H1 (cell line): ENCODE measurements at regions not wholly inside any gene's neighbourhood (a gene's known extent, or its start where the extent isn't known, plus 50 kb on each side); places are given as distances from the start of the nearest gene placed in this dataset.

Experiments
- CTCF ChIA-PET: fragments of 300-600 bp; sonication (Branson Sonifier 250); formaldehyde crosslinking; loops from one replicate; lab custom pipeline; 2021; ENCODE audit not compliant: partially characterized antibody; lab: Charles Lee
- POLR2A ChIA-PET: fragments of 300-600 bp; sonication (Branson Sonifier 250); formaldehyde crosslinking; loops from one replicate; lab custom pipeline; 2021; ENCODE audit warnings: inconsistent platforms; ENCODE audit not compliant: partially characterized antibody; lab: Charles Lee
- DNase-seq, 2 experiments: peaks; one replicate each; pipeline versions ENCODE4 v3.0.0 to v3.0.0-alpha.2; 2010 to 2022; ENCODE audit warnings: low spot score in 2 of 2, low read depth in 1 of 2, mixed read lengths in 1 of 2
- FAIRE-seq: peaks from 2 replicates; lab custom pipeline; 2011; peaks lifted over from hg19 to GRCh38; lab: Jason Lieb, UNC
- H2AFZ ChIP-seq: 2 replicates; pipeline ENCODE4 v1.8.1; 2012; ENCODE audit warnings: low read length, inconsistent platforms
- H2AK5ac ChIP-seq: 2 replicates; pipeline ENCODE4 v1.6.1; 2013; ENCODE audit warnings: low read depth, low read length
- H2BK120ac ChIP-seq: replicated peaks from 2 replicates; pipeline ENCODE3; 2013; ENCODE audit warnings: low read depth, low read length, inconsistent platforms
- H2BK12ac ChIP-seq: 2 replicates; pipeline ENCODE4 v1.6.1; 2013; ENCODE audit warnings: low read depth, low read length
- H2BK15ac ChIP-seq: 2 replicates; pipeline ENCODE4 v1.6.1; 2013; ENCODE audit warnings: low read length
- H2BK20ac ChIP-seq: 2 replicates; pipeline ENCODE4 v1.6.1; 2013; ENCODE audit warnings: low read length
- H2BK5ac ChIP-seq: 2 replicates; pipeline ENCODE4 v1.6.1; 2013; ENCODE audit warnings: low read depth, low read length
- H3K14ac ChIP-seq: 2 replicates; pipeline ENCODE4 v1.6.1; 2013; ENCODE audit warnings: inconsistent platforms; ENCODE audit not compliant: insufficient read length
- H3K18ac ChIP-seq: 2 replicates; pipeline ENCODE4 v1.6.1; 2013; ENCODE audit warnings: low read length; ENCODE audit errors: extremely low read depth
- H3K23ac ChIP-seq: 2 replicates; pipeline ENCODE4 v1.6.1; 2013; ENCODE audit warnings: inconsistent platforms; ENCODE audit not compliant: insufficient read length
- H3K23me2 ChIP-seq: 2 replicates; pipeline ENCODE4 v1.6.1; 2013; ENCODE audit warnings: low read depth, low read length
- H3K27ac ChIP-seq: 2 replicates; pipeline ENCODE4 v1.6.1; 2011; ENCODE audit warnings: low read depth, low read length, inconsistent platforms
- H3K27me3 ChIP-seq, 4 experiments: replicated peaks in 1 of 4; 1 replicate in 1 of 4; 2 replicates in 3 of 4; pipeline versions ENCODE4 v1.6.1 to v1.8.1; 2011 to 2013; ENCODE audit warnings: low read length in 3 of 4, mild to moderate bottlenecking in 3 of 4, inconsistent platforms in 2 of 4, mixed read lengths in 2 of 4, moderate library complexity in 1 of 4; ENCODE audit not compliant: control insufficient read depth in 3 of 4, insufficient read depth in 3 of 4; ENCODE audit errors: extremely low read depth in 1 of 4
- H3K36me3 ChIP-seq, 4 experiments: 2 replicates each; pipeline versions ENCODE4 v1.6.1 to v1.8.1; 2011 to 2013; ENCODE audit warnings: mild to moderate bottlenecking in 4 of 4, low read length in 3 of 4, moderate library complexity in 2 of 4, control low read depth in 1 of 4, inconsistent platforms in 1 of 4; ENCODE audit not compliant: insufficient read depth in 4 of 4, control insufficient read depth in 2 of 4
- H3K4ac ChIP-seq: replicated peaks from 2 replicates; pipeline ENCODE3; 2013; ENCODE audit warnings: low read length, low read depth, mixed read lengths, inconsistent platforms; ENCODE audit not compliant: insufficient read length
- H3K4me1 ChIP-seq, 4 experiments: replicated peaks in 1 of 4; 1 replicate in 1 of 4; 2 replicates in 3 of 4; pipeline versions ENCODE4 v1.6.1 to v1.8.1; 2011 to 2013; ENCODE audit warnings: low read length in 3 of 4, inconsistent platforms in 2 of 4, mixed read lengths in 1 of 4; ENCODE audit not compliant: insufficient read depth in 4 of 4, control insufficient read depth in 3 of 4
- H3K4me2 ChIP-seq, 2 experiments: 2 replicates each; pipeline versions ENCODE4 v1.6.1 to v1.8.1; 2011 to 2013; ENCODE audit warnings: low read depth in 2 of 2, low read length in 2 of 2, control low read depth in 1 of 2, inconsistent platforms in 1 of 2, mild to moderate bottlenecking in 1 of 2; ENCODE audit not compliant: insufficient read depth in 1 of 2
- H3K4me3 ChIP-seq, 4 experiments: fragments of 200-600, 300-600 bp in 1 of 4; sonication (generic), shearing (Covaris generic), sonication (Bioruptor Twin) in 1 of 4; 2 replicates each; pipeline versions ENCODE4 v1.5.1 to v1.8.1; 2011 to 2016; ENCODE audit warnings: low read length in 4 of 4, low read depth in 3 of 4, control low read depth in 2 of 4, inconsistent platforms in 2 of 4, mild to moderate bottlenecking in 2 of 4, mixed read lengths in 1 of 4, moderate library complexity in 1 of 4; ENCODE audit not compliant: insufficient read depth in 2 of 4; ENCODE audit errors: extremely low read depth in 1 of 4
- H3K56ac ChIP-seq: replicated peaks from 2 replicates; pipeline ENCODE3; 2013; ENCODE audit warnings: low read depth, mild to moderate bottlenecking, mixed read lengths, low read length, inconsistent platforms; ENCODE audit not compliant: insufficient read length
- H3K79me1 ChIP-seq: 2 replicates; pipeline ENCODE4 v1.6.1; 2013; ENCODE audit warnings: low read depth, low read length, control low read depth
- H3K79me2 ChIP-seq, 2 experiments: 2 replicates each; pipeline versions ENCODE4 v1.6.1 to v1.8.1; 2012 to 2013; ENCODE audit warnings: low read length in 2 of 2, mild to moderate bottlenecking in 2 of 2, inconsistent platforms in 1 of 2; ENCODE audit not compliant: insufficient read depth in 2 of 2, control insufficient read depth in 1 of 2
- H3K9ac ChIP-seq, 4 experiments: replicated peaks in 1 of 4; 1 replicate in 1 of 4; 2 replicates in 3 of 4; pipeline versions ENCODE4 v1.6.1 to v1.8.1; 2011 to 2013; ENCODE audit warnings: low read depth in 3 of 4, low read length in 3 of 4, control low read depth in 2 of 4, mild to moderate bottlenecking in 2 of 4, moderate library complexity in 2 of 4, inconsistent platforms in 1 of 4; ENCODE audit errors: extremely low read depth in 1 of 4
- H3K9me3 ChIP-seq, 2 experiments: 2 replicates each; pipeline versions ENCODE4 v1.6.1 to v1.8.1; 2012 to 2013; ENCODE audit warnings: mild to moderate bottlenecking in 2 of 2, moderate library complexity in 2 of 2, control low read depth in 1 of 2, inconsistent platforms in 1 of 2, low read depth in 1 of 2, low read length in 1 of 2, mixed read lengths in 1 of 2; ENCODE audit not compliant: insufficient read depth in 2 of 2
- H4K20me1 ChIP-seq, 2 experiments: replicated peaks in 1 of 2; 2 replicates each; pipeline versions ENCODE3 to v1.8.1; 2011 to 2013; ENCODE audit warnings: inconsistent platforms in 2 of 2, low read length in 2 of 2, mild to moderate bottlenecking in 1 of 2; ENCODE audit not compliant: insufficient read depth in 2 of 2, control insufficient read depth in 1 of 2
- H4K5ac ChIP-seq: 2 replicates; pipeline ENCODE4 v1.6.1; 2013; ENCODE audit warnings: low read length, low read depth, mixed read lengths, inconsistent platforms; ENCODE audit not compliant: insufficient read length
- H4K8ac ChIP-seq: 2 replicates; pipeline ENCODE4 v1.8.0; 2013; ENCODE audit warnings: mild to moderate bottlenecking, moderate library complexity, low read length, inconsistent platforms; ENCODE audit not compliant: insufficient read depth; ENCODE audit errors: extremely low read depth
- H4K91ac ChIP-seq: replicated peaks from 2 replicates; pipeline ENCODE3; 2013; ENCODE audit warnings: low read length, mixed read lengths, inconsistent platforms; ENCODE audit not compliant: insufficient read length
- BCL11A ChIP-seq, 2 experiments: IDR thresholded peaks; one replicate each; pipeline ENCODE4 v1.6.1; 2011; ENCODE audit warnings: low read depth in 2 of 2, low read length in 2 of 2, mild to moderate bottlenecking in 2 of 2
- BRCA1 ChIP-seq: IDR thresholded peaks from 2 replicates; pipeline ENCODE4 v1.6.1; 2012; ENCODE audit warnings: low read depth, low read length, improper control_type of control experiment
- HDAC2 ChIP-seq, 2 experiments: fragments of 300-600 bp in 1 of 2; sonication (generic) in 1 of 2; IDR thresholded peaks; 2 replicates each; pipeline ENCODE4 v1.6.1; 2011 to 2012; ENCODE audit warnings: low read depth in 2 of 2, low read length in 2 of 2, mild to moderate bottlenecking in 2 of 2, moderate library complexity in 2 of 2, borderline replicate concordance in 1 of 2, inconsistent platforms in 1 of 2
- HDAC6 ChIP-seq: IDR thresholded peaks from one replicate; pipeline ENCODE4 v1.7.1; 2012; ENCODE audit warnings: low read depth, mild to moderate bottlenecking, inconsistent platforms, low read length, moderate library complexity
- JUN ChIP-seq: IDR thresholded peaks from 2 replicates; pipeline ENCODE4 v1.6.1; 2011; ENCODE audit warnings: low read depth, mild to moderate bottlenecking, improper control_type of control experiment, low read length
- KDM5A ChIP-seq: fragments of 200-600 bp; IDR thresholded peaks from 2 replicates; pipeline ENCODE4 v1.7.1; 2012; ENCODE audit warnings: mild to moderate bottlenecking, low read length, inconsistent platforms, mixed read lengths
- MAFK ChIP-seq: IDR thresholded peaks from 2 replicates; pipeline ENCODE4 v1.6.1; 2012; ENCODE audit warnings: low read depth, mild to moderate bottlenecking, improper control_type of control experiment, low read length
- RNF2 ChIP-seq: fragments of 200-900, 300-1000 bp; sonication (generic); IDR thresholded peaks from 2 replicates; pipeline ENCODE4 v1.7.1; 2016; ENCODE audit warnings: borderline replicate concordance, low read depth, mild to moderate bottlenecking, antibody characterized with exemption, low read length; ENCODE audit not compliant: poor library complexity, severe bottlenecking; ENCODE audit errors: missing control alignments
- SP1 ChIP-seq: IDR thresholded peaks from 2 replicates; pipeline ENCODE4 v1.6.1; 2011; ENCODE audit warnings: low read depth, low read length
- TEAD4 ChIP-seq: IDR thresholded peaks from 2 replicates; pipeline ENCODE4 v1.6.1; 2012; ENCODE audit warnings: low read depth, low read length, inconsistent platforms, mixed read lengths
- WGBS, 2 experiments: shearing (Covaris generic) in 1 of 2; methylation state at CpG; one replicate each; pipeline versions ENCODE4 v1.1.6 to v1.1.7; 2013 to 2015; ENCODE audit warnings: low lambda C conversion rate in 2 of 2, mixed read lengths in 2 of 2, inconsistent platforms in 1 of 2, low coverage in 1 of 2, missing lambda C conversion rate in 1 of 2; ENCODE audit not compliant: insufficient replicate concordance in 2 of 2, insufficient coverage in 1 of 2, insufficient read length in 1 of 2; ENCODE audit errors: extremely low coverage in 1 of 2, missing lambda C conversion rate in 1 of 2; 5-methylcytosine and 5-hydroxymethylcytosine counted together
- TF ChIP-seq, protein P1 (sequence below): IDR thresholded peaks from 2 replicates; pipeline ENCODE4 v1.6.1; 2012; ENCODE audit warnings: low read length, inconsistent platforms
- TF ChIP-seq, protein P2 (sequence below): IDR thresholded peaks from 2 replicates; pipeline ENCODE4 v1.6.1; 2011; ENCODE audit warnings: low read length, improper control_type of control experiment

DNA sequence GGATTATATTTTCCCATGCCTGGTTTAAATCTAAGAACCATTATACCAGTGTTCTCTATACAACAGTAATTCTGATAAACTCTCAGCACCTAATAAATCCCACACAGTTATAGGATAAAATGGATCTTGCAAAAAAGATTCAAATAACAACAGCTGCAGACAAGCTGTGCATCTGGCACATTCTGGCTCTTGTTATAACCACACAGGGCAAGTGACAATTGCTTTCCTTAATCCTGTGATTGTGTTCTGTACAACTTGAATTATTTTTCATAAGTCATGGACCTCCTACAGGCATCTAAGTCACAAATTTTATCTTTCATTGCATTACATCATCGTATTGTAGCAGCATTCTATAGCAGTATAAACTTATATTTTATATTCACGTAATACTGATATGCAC is 948.3 kb downstream of the SLITRK1 start:
- Histone ChIP-seq H3K56ac (no peak overlapping the region), H3K79me2 (no peaks in the 10 kb centered on the region), H2BK15ac (no peak overlapping the region), H2BK5ac (no peak overlapping the region), H3K4me2 (no peak overlapping the region), H3K4me1 (no peaks in the 10 kb centered on the region), H4K20me1 (no peaks in the 10 kb centered on the region), H3K4ac (no peak overlapping the region), H3K9me3 (peaks cover 4 to 6% of the 10 kb centered on the region in 2 experiments), H2BK120ac (no peak overlapping the region), H2AK5ac (no peak overlapping the region), H4K8ac (no peak overlapping the region), H4K91ac (no peak overlapping the region), H3K23ac (no peak overlapping the region), H4K5ac (no peak overlapping the region), H3K79me1 (no peaks in the 10 kb centered on the region), H3K23me2 (no peaks in the 10 kb centered on the region), H2AFZ (no peak overlapping the region), H3K18ac (no peak overlapping the region), H3K4me3 (no peak overlapping the region), H3K14ac (no peak overlapping the region), H3K27me3 (no peaks in the 10 kb centered on the region), H2BK20ac (no peak overlapping the region), H3K9ac (no peak overlapping the region), H2BK12ac (no peak overlapping the region), H3K27ac (no peak overlapping the region), H3K36me3 (no peaks in the 10 kb centered on the region)
- FAIRE-seq (no peak), DNase-seq (no peak)
- ChIA-PET CTCF (no interaction called here), POLR2A (no interaction called here)
- 92% methylated on average over 2 of the region's 2 CpGs; no CpG with 5 or more reads in 1 of the 2 experiments for WGBS, 2 experiments
- TF ChIP-seq SP1 (no peak), MAFK (no peak), BRCA1 (no peak), KDM5A (no peak), BCL11A (IDR thresholded peaks at IDR 0.05; ENCODE audit: low read depth in 2 of 2, low read length in 2 of 2) (no peak), TEAD4 (no peak), JUN (no peak), RNF2 (no peak), HDAC6 (no peak), HDAC2 (IDR thresholded peaks at IDR 0.05; ENCODE audit: borderline replicate concordance in 1 of 2, low read depth in 2 of 2, low read length in 2 of 2) (no peak)
- TF ChIP-seq, protein P1, sequence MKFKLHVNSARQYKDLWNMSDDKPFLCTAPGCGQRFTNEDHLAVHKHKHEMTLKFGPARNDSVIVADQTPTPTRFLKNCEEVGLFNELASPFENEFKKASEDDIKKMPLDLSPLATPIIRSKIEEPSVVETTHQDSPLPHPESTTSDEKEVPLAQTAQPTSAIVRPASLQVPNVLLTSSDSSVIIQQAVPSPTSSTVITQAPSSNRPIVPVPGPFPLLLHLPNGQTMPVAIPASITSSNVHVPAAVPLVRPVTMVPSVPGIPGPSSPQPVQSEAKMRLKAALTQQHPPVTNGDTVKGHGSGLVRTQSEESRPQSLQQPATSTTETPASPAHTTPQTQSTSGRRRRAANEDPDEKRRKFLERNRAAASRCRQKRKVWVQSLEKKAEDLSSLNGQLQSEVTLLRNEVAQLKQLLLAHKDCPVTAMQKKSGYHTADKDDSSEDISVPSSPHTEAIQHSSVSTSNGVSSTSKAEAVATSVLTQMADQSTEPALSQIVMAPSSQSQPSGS, result no peak
- TF ChIP-seq, protein P2, sequence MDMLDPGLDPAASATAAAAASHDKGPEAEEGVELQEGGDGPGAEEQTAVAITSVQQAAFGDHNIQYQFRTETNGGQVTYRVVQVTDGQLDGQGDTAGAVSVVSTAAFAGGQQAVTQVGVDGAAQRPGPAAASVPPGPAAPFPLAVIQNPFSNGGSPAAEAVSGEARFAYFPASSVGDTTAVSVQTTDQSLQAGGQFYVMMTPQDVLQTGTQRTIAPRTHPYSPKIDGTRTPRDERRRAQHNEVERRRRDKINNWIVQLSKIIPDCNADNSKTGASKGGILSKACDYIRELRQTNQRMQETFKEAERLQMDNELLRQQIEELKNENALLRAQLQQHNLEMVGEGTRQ, result no peak
